CD4-positive, alpha-beta T cell treated with Interleukin-6 at 100 ng/mL for 8 hours (primary cell): ENCODE measurements at regions not wholly inside any gene's neighbourhood (a gene's known extent, or its start where the extent isn't known, plus 50 kb on each side); places are given as distances from the start of the nearest gene placed in this dataset.
A peak's percentile ranks its signal among the peaks of the same experiment; 100 is the strongest.

ENCODE experiments used
- DNase-seq: peaks from one replicate; pipeline ENCODE4 v3.0.0-alpha.2; 2020; ENCODE audit warnings: mixed read lengths, low spot score

DNA sequence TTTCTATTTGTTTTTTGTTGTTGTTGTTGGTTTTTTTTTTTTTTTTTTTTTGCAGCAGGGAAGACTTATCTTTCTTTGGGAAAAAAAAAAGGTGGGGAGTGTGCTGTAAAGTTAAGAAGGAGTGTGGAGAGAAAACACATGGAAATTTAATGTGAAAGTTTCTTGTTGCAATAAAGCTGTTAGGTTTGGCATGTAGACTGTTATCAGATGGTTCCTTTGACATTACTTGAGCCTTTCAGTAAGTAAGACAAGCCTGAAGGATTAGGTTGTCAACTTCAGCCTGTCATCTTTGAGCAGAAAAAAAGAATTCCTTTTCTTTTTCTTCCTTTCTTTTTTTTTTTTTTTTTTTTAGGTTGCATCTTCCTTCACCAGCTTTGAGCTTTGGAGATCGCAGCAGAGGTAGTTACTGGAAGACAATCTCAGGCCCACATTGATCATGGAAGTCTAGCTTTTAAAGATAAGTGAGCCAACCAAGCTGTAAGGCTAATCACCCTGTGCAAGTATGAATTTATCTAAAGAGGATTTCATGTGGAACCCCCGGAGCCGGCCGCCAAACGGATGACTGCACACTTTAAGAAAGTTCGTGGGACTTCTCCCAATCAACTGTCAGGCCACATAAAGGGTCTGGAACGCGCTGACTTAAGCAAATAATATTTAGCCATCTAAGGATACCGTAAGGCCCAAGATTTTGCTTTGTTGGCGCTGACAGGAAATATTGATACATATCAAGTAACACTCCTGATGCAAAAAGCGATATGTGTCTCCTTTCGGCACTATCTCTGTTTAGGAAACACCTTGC is 1040.1 kb upstream of the NR2F2 start:
- DNase-seq: no peak

DNA sequence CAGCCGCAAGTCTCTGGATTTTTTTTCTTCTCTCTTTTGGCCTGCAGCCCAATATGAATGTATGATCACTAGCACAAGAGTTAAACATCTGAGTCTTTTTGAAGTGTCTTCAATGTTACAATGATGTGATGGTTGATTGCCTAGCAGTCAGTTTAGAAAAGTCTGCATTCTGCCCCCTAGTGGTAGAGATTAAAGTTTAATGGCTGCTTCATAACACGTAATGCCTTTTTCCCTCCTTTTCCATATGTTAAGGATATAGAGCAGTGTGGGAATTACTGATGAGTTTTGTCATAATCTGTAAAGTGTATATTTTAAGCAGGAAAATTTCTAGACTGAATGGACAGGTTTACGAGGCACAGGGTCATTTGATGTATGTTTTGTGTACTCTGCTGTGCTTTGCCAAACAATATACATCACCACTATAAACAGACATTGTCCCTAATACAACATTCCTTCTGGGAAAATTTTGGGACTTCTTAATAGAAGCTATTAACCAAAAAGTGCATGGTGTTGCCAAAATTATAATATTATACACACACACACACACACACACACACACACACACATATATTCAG is 1038.5 kb upstream of the NR2F2 start:
- DNase-seq: peak; percentile 2

DNA sequence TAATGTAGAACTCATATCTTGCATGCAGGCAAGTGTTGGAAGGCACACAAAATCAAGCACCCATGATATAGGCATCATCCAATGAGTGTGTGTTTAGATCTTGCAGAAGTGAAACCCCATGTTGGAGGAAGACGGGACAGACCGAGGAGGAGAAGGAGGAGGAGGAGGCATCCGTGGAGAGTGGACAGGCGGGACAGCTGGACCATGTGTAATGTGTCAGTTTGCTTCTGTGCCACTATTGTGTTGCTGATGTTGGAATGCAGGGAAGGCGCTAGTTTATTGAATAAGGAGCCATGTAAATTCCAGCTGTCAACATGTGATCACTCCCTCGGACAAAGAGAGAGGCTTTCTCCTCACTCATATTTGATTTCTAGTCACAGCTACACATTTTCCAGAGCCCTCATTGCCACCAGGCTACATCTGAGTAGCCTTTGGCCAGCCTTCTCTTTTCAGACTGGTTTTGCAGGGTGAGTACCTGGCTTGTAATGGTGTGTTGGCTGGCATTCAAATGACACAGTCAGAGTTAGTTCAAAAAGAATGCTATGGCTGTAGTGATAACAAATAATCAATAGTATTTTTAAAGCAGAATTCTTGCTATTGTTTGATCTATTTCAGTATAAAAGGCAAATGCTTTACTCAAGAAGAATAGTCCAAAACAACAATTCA is 1037.6 kb upstream of the NR2F2 start:
- no peak for DNase-seq

DNA sequence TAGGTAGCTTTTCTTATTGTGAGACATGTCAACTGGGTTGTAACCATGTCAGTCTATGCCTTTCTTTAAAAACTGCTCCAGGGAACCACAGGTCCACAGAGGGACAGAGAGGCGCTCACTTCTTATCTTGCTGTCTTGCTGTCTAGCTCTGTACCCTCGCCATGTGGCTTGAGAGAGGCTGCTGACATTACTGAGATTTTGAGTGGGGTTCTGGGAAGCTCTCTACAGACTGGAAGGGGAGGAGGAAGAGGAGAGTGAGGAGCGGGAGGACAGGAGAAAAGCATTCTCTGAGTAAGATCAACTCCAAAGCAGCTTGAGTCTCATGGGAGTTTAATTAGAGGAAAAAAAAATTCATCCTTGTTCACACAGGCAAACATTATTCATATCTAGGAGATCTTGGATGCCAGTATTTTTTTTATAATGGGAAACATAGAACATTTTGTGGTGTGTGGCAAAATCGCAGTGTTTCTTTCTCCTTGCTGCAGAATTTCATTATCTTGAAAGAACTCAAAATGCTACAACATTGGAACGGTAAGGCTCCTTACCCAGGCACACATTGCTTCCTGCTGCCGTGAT is 1037.0 kb upstream of the NR2F2 start:
- no peak for DNase-seq

DNA sequence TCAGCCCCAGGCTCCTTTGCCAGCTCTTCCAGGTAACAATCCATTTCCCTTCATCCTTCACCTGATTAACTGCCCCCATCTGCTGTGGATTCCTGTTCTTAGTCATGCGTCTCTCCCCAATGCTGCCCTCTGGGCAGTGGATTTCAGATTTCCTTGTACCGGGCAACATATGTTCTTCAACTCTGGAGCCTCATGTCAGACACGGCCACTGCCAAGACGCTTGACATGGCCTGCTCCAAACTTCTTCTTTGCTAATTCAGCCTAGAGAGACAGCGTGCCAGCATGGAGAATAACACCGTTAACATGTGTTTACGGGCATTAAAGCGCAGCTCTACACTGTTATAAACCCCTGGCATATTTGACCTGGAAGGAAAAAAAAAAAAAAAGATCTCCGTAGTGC is 1035.1 kb upstream of the NR2F2 start:
- no peak for DNase-seq

DNA sequence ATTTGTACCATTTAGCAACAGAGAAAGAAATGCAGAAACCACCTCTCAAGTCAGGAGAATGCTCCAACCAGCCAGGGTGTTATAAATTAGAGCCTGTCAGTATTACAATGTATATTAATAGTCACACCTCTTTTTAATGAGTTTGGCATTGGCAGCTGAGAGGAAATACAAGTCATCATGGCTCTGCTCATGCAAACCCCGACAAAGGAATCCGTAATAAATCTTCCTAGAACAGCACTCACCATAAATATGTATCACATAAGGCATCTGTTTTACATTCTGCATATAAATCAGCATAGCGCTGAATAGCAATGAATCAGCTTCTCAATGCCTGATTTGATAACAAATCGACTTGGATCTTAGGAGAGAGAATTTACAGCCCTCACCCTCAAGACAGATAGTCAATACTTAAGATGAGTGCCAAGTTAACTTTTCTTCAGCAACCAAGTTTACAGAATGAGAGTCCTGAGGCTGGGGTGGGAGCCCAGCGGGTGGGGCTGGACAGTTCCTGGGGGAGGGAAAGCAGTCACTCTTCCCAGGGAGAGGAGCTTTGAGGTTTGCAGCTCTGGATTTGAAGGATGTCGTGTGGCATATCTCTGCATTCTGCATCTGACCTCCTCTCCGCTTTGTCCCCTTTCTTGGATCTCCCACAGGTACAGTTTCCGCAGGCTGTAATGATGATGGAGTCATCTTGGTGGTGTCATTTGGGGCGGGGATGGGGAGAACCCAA is 1034.4 kb upstream of the NR2F2 start:
- no peak for DNase-seq

DNA sequence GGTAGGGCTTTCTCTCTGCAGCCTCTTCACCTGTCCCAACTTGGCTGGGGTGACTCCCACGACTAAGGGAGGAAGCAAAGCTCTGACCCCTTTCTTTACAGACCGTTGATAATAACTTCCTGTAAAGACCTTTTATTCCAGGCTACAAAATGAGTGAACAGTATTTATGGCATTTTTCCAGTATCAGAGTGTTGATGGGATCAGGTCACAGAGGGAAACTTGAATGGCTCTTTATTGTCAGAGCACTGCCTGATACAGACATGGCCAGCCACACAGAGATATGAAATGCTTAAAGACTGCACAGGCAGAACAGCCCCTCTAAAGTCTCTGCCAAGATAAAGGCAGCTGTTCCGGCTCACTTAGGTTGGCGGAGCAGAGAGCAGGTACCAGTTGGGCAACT is 1033.9 kb upstream of the NR2F2 start:
- no peak for DNase-seq

DNA sequence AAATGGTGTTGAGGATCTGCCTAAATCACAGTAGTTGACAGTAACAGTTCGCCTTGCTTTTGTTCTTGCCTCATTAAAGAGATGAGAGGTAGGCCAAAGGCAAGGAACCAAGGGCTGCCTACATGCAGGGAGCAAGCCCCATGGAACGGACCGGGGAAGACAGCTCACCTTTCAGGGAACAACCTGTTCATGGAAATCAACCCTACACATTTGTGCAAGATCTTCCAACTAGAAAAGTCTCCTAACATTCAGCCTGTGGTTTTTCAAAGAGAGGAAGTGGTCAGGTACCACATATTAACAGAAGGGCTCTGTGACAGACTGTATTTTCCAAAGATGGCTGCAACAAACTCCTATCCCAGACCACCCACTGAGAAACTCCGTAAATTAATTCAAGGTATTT is 1031.8 kb upstream of the NR2F2 start:
- DNase-seq: no peak

DNA sequence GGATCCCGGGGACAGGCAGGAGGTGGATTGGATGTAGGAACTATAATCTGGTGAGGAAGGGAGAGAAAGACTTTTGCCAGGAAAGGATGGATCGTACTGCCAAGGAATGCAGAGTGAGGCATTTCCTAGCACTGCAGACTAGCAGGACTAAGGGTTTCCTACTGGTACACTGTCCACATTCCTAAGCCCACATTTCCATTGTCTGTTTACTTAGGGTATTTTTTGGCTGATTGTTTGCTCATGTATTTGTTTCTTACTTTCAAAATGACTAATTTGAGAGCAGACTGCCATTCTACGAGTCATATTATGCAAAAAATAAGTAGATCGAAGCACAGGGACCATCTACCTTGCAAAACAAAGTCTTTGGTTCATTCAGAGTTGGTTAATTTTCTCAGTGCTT is 1029.5 kb upstream of the NR2F2 start:
- DNase-seq: no peak

DNA sequence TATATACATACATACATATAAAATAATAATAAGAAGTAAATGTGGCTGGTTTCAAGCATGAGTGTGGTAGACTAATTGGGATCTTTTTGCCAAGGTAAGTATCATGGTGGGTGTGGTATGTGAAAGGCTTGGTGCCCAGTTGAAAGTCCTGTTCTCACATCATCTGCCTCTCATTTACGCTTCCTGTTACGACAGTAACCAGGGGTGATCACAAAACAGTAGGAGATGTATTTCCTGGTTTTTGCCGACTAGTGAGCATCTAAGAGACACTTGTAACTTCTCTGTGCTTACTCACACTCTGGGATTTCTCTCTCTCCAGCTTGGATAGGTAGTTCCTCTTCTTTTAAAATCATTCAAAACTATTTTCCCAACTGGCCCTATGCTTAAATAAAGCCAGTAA is 1028.3 kb upstream of the NR2F2 start:
- DNase-seq: no peak

DNA sequence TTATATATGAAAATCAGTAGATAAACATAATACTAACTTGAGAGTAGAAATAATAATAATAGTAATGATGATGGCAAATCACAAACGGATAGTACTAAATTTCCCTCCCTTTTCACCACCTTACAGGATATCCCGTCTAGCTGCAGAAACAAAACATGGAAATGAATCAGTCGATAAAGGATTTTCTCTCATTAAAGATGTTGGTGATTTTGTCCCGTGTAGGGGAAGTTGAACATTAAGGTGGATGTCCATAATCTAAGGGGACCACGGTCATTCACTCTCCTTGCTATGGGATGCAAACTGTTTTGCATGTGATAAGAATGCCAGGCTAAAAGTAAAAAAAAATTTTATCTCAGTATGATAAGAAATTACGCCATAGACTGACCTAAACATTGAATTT is 1027.7 kb upstream of the NR2F2 start:
- no peak for DNase-seq

DNA sequence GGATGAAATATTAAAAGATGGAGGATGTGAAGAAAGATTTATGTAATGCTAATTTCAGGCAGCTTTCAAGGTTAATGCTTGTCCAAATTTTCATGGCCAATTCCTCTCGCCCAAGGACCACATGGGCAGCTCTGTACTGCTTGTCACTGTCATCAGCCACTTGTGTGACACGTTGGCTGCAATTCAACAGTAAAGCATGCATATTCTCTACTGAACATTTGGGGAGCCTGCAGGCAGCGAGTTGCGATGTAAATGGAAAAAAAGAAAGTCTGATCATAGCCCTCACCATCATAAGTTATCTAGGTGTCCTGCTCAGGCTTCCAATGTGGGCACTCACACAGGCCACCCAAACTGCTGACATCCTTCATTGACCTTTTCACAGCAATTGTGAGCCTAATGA is 1026.8 kb upstream of the NR2F2 start:
- no peak for DNase-seq

DNA sequence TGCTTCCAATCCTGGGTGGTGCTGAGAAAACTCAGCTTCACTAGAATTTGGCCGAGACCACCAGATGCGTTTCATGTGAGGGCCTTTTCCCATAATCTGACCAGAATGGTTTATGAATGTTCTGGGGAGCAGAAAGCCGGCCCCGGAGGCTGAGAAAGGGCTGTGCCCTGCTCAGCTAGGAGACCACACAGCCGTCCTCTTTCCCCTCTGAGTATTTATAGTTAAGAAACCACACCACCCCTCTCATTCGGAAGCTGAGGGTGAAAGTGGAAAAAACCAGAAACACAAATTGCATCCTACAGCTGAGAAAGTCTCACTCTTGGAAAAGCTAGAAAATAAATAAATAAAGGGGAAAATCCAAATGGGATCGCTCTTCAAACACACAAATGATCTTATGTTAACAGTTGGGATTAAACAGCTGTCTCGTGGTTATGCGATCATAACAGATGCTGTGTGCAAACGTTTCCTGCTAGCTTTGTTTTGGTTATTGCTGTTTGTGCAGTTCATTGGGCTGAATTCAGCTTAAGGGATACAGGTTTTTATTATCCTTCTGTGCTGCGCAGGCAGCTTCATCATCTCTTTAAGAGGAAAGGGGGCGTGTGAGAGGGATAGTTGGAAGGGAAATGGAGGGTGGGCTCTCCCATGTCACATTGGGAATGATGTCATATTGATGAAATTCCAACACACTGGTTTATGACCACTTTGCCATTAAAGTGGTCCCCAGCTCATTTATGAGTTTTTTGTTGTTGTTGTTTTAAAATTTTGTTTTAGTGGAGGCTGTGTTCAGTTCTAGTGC is 1026.2 kb upstream of the NR2F2 start:
- DNase-seq: no peak

DNA sequence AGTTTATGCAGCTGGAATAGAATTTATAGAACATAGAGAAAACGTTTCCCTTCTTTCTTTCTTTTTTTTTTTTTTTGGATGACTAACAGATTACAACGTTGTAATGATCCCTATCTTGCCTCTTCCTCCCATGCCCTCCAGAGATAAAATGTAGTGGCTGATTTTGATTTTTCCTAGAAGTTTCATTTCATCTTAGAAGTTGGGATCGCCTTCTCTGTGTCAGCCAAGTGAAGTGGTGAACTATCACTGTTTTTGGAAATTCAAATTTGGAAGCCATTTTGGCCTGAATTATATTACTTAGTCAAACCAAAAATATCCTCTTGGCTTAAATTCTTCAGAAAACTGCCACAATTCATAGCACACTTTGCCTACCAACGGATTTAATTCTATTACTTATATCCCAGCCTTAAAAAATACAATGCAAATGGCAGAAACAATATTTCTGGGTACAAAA is 1025.5 kb upstream of the NR2F2 start:
- no peak for DNase-seq

DNA sequence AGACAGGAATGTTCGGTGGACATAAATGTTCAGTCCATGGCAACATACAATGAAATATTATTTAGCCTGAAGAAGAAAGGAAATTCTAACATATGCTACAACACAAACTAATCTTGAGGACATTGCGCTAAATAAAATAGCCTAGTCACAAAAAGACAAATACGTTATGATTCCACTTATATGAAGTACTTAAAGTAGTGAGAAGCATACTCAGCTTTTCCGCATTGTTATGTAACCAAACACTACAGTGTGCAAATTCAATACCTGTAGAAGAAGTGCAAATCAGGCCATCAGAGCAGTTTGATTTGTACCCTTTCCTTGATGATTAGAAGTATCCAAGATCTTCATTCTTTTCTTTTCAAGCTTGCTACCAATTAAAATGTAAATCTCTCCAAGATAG is 1023.4 kb upstream of the NR2F2 start:
- DNase-seq: no peak

DNA sequence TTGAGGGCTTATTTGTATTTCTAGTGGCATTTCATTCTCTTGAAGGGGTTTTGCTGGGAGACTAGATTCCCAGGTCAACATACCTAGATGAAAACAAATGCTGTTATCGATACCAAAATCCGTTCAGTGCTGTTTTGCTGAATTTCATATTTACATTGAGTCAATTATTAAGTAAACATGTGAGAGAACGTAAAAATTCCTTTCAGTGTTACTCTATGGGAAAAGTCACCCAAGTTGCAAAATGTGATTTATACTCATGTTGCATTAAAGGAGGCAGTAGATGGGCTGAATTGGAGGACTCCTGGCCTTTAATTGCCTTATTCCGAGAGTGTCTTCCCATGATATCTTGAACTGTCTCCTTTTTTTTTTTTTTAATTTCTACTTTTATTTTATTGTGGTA is 1011.3 kb upstream of the NR2F2 start:
- DNase-seq: no peak

DNA sequence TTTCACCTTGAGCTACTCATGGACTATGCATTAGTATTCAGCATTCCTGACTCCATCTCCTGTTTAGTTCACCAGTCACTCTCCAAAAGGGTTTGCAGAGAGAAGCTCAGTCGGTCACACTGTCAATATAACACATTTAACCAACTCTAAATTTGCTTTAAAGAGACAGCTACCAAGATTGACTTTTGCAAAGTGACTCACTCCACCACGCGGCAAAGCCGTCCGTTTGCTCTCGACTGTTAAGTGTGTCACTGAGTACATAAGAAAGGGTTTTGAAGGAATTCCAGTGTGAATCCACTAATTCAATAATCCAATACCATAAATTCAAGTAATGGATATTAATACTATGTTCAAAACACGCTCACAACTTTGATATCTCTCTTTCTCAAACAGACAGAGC is 1006.7 kb upstream of the NR2F2 start:
- no peak for DNase-seq

DNA sequence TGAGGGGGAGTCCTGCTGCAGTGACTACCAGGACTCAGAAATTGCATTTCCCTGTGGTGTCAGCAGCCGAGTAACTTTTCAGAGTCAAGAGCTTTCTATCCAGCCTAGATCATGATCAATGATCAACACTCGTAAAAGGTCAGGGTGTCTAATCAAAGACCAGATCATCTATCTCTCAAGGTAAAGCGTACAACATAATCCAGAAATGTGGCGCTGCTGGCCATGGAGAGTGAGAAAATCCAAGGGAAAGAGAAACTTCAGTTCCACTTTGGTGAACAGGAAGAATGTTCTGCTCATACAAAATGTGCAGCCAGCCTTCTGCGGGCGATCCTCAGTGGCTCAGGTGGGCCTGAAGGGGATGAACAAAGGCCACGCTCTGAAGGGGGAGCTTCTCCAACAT is 1005.8 kb upstream of the NR2F2 start:
- DNase-seq: no peak

DNA sequence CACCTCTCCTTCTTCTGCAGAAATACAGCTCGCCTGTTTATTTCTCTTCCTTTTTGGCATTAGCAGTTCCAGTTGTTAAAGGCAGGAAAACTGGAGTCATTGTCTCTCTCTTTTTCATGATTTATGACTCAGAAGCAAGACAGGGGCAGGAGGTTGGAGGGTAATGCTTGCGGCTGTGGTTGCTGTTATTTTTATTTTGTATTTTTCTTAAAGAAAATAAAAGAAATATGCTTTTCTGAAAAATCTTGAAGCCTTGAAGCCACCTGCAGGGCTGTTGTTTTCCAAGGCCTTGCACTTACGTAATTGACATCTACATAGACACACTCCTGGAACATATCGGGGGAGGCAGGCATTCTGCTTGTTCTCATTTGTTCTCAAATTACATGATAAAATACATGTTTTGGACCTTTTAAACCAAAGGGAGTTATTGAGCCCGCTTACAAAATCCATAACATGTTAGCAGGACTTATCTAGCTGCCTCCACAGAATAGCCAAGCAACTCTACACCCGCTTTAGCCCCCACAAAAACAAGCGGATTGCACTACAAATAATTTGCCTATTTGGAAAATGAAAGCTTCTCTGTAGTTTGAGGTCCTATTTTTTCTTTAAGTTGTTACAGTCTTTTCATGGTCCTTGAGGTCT is 1004.6 kb upstream of the NR2F2 start:
- no peak for DNase-seq

DNA sequence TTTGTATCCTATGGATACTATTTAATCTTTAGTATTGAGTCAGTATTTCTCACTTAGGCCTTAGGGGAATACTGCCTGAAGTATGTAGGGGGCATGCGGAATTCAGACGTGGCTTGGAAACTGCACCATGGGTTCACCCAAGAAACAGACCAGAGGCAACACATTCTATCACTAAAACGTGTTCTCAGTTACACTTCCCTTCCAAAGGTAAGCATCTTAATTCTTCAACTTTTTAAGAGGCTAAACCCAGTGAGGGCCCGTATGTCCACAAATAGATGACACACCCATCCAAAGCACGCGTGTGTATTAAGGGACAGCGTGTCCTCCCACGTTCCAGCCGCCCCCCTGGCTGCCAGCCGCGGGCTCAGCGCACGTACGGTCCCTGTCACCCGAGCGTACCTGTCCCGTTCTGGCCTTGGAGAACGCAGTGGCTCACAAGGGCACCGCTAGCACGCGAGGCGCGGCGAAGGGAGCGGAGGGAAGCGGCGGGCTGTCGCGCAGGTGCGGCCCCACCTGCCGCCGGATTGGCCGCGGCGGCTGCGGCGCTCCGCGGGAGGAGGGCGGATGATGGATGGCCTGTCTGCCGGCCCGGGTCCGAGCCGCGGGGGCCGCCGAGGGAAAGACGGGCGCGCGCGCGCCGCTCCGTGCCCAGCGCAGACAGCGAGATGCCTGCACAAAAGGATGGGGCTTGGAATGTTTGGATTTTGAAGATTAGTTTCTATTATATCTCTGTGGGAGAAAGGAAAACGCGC is 1003.9 kb upstream of the NR2F2 start:
- DNase-seq: no peak
